SK-N-SH treated with all-trans-retinoic acid at 6 μM for 48 hours (cell line): ENCODE measurements at regions not wholly inside any gene's neighbourhood (a gene's known extent, or its start where the extent isn't known, plus 50 kb on each side); places are given as distances from the start of the nearest gene placed in this dataset.

ENCODE experiments used
- CREB5 ChIP-seq: fragments of 250-450 bp; sonication (Bioruptor Pico); IDR thresholded peaks from 2 replicates; pipeline ENCODE4 v1.5.1; 2020; ENCODE audit warnings: low read depth, mild to moderate bottlenecking, moderate library complexity
- CSRNP3 ChIP-seq: fragments of 250-450 bp; sonication (Bioruptor Pico); IDR thresholded peaks from 2 replicates; pipeline ENCODE4 v1.5.1; 2021; ENCODE audit warnings: mild to moderate bottlenecking, moderate library complexity
- ESRRG ChIP-seq: fragments of 250-450 bp; sonication (Bioruptor Pico); IDR thresholded peaks from 2 replicates; pipeline ENCODE4 v1.6.1; 2021; ENCODE audit warnings: mild to moderate bottlenecking
- ISL1 ChIP-seq: fragments of 250-450 bp; sonication (Bioruptor Pico); IDR thresholded peaks from 2 replicates; pipeline ENCODE4 v2.1.2; 2022; ENCODE audit warnings: mild to moderate bottlenecking, moderate library complexity
- OSR1 ChIP-seq: fragments of 250-450 bp; sonication (Bioruptor Pico); IDR thresholded peaks from 2 replicates; pipeline ENCODE4 v1.8.0; 2022; ENCODE audit warnings: moderate library complexity, mild to moderate bottlenecking, inconsistent platforms
- PATZ1 ChIP-seq: fragments of 250-450 bp; sonication (Bioruptor Pico); IDR thresholded peaks from 2 replicates; pipeline ENCODE4 v1.8.0; 2020; ENCODE audit warnings: mild to moderate bottlenecking, moderate library complexity, borderline replicate concordance
- POU6F1 ChIP-seq: fragments of 250-450 bp; sonication (Bioruptor Pico); IDR thresholded peaks from 2 replicates; pipeline ENCODE4 v1.8.0; 2021; ENCODE audit warnings: low read depth, mild to moderate bottlenecking, moderate library complexity, borderline replicate concordance
- PPARA ChIP-seq: fragments of 250-450 bp; sonication (Bioruptor Pico); IDR thresholded peaks from 2 replicates; pipeline ENCODE4 v1.5.0; 2020; ENCODE audit warnings: mild to moderate bottlenecking, borderline replicate concordance
- SNAI2 ChIP-seq: fragments of 250-450 bp; sonication (Bioruptor Pico); IDR thresholded peaks from 2 replicates; pipeline ENCODE4 v1.5.0; 2020; ENCODE audit warnings: mild to moderate bottlenecking, moderate library complexity
- TOX ChIP-seq: fragments of 250-450 bp; sonication (Bioruptor Pico); IDR thresholded peaks from 2 replicates; pipeline ENCODE4 v1.8.0; 2021; ENCODE audit warnings: mild to moderate bottlenecking, moderate library complexity, borderline replicate concordance
- ZFP30 ChIP-seq: fragments of 450-650 bp; formaldehyde crosslinking; IDR thresholded peaks from 2 replicates; pipeline ENCODE4 v1.5.0; 2022; ENCODE audit warnings: mild to moderate bottlenecking, moderate library complexity

- TF ChIP-seq ISL1 (CRISPR knock-in tag), result no peak
- no peak for TF ChIP-seq CREB5 (CRISPR knock-in tag)
- no peak for TF ChIP-seq PPARA (CRISPR knock-in tag)
- no peak for TF ChIP-seq CSRNP3 (CRISPR knock-in tag)
- no peak for TF ChIP-seq POU6F1 (CRISPR knock-in tag)
- TF ChIP-seq SNAI2, result no peak
- TF ChIP-seq ESRRG, result no peak
- no peak for TF ChIP-seq ZFP30 (CRISPR knock-in tag)
- TF ChIP-seq PATZ1, result no peak
- TF ChIP-seq OSR1, result no peak
- TF ChIP-seq TOX (CRISPR knock-in tag), result no peak
These were observed 131.3 kb downstream of the TTC6 start for GRCh38 chr14:37726708-37727107.
